H1 (cell line): ENCODE measurements at regions not wholly inside any gene's neighbourhood (a gene's known extent, or its start where the extent isn't known, plus 50 kb on each side); places are given as distances from the start of the nearest gene placed in this dataset.

Experiments used
- CHD2 ChIP-seq: IDR thresholded peaks from 2 replicates; pipeline ENCODE4 v1.6.1; 2012; ENCODE audit warnings: low read length, improper control_type of control experiment
- JUN ChIP-seq: IDR thresholded peaks from 2 replicates; pipeline ENCODE4 v1.6.1; 2011; ENCODE audit warnings: low read depth, mild to moderate bottlenecking, improper control_type of control experiment, low read length
- JUND ChIP-seq: IDR thresholded peaks from 2 replicates; pipeline ENCODE4 v1.6.1; 2011; ENCODE audit warnings: mild to moderate bottlenecking, improper control_type of control experiment, low read length
- PHF8 ChIP-seq: fragments of 200-600 bp; sonication (generic); conservative IDR thresholded peaks from 2 replicates; pipeline ENCODE4 v1.7.1; 2012; ENCODE audit warnings: low read depth, mild to moderate bottlenecking, inconsistent platforms, low read length, moderate library complexity
- POLR2A ChIP-seq, 2 experiments: IDR thresholded peaks; 1 replicate in 1 of 2; 2 replicates in 1 of 2; pipeline ENCODE4 v1.6.1; 2011; ENCODE audit warnings: low read depth in 2 of 2, low read length in 2 of 2, mild to moderate bottlenecking in 2 of 2; ENCODE audit errors: control extremely low read depth in 1 of 2
- TAF1 ChIP-seq: IDR thresholded peaks from 2 replicates; pipeline ENCODE4 v1.6.1; 2011; ENCODE audit warnings: mild to moderate bottlenecking, low read depth, low read length
- TCF12 ChIP-seq: IDR thresholded peaks from 2 replicates; pipeline ENCODE4 v1.6.1; 2011; ENCODE audit warnings: low read depth, mild to moderate bottlenecking, low read length

- TF ChIP-seq JUND = no peak
- no peak for TF ChIP-seq TAF1
- TF ChIP-seq JUN = no peak
- no peak for TF ChIP-seq CHD2
- TF ChIP-seq TCF12 = no peak
- no peak for TF ChIP-seq PHF8
- TF ChIP-seq POLR2A (IDR thresholded peaks at IDR 0.05; ENCODE audit: control extremely low read depth in 1 of 2, low read depth in 2 of 2, low read length in 2 of 2) = no peak
Measured at GRCh38 chr12:94811611-94812010, 161.3 kb upstream of the TMCC3 start.
